Esophagus squamous epithelium (tissue), 4 donors: ENCODE measurements at regions not wholly inside any gene's neighbourhood (a gene's known extent, or its start where the extent isn't known, plus 50 kb on each side); places are given as distances from the start of the nearest gene placed in this dataset.

Source experiments
- POLR2A ChIP-seq, 4 donors: fragments of 450-650 bp; IDR thresholded peaks; one replicate each; pipeline ENCODE4 v1.6.1; 2017; ENCODE audit warnings: antibody characterized with exemption in 4 of 4, mild to moderate bottlenecking in 4 of 4, moderate library complexity in 3 of 4
- TF ChIP-seq, protein P1 (sequence below), 6 experiments: fragments of 450-650 bp in 4 of 6; fragments of 200-600 bp in 2 of 6; sonication (generic) in 2 of 6; IDR thresholded peaks; one replicate each; pipeline ENCODE4 v1.5.1; 2016 to 2019; ENCODE audit warnings: antibody characterized with exemption in 6 of 6, mild to moderate bottlenecking in 4 of 6, moderate library complexity in 4 of 6

DNA sequence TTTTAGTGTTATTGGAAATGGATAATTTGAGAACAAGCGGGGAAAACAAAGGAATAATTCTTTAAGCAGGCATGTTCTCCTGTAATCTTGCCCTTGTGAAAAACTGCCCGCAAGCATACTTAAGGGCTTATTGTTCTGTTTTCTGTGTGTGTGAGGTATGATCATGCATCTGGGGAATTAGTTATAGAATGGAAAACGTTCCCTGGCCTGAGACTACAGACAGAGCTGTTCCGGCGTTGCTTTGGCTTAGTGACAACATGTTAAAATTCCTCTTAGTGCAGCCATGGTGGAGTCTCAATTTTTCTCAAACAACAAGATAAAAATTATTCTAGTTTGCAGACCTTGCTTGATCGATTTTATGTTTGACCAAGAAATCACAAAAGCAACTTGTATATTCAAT lies 560.2 kb upstream of the SPRY2 start:
- TF ChIP-seq, protein P1, sequence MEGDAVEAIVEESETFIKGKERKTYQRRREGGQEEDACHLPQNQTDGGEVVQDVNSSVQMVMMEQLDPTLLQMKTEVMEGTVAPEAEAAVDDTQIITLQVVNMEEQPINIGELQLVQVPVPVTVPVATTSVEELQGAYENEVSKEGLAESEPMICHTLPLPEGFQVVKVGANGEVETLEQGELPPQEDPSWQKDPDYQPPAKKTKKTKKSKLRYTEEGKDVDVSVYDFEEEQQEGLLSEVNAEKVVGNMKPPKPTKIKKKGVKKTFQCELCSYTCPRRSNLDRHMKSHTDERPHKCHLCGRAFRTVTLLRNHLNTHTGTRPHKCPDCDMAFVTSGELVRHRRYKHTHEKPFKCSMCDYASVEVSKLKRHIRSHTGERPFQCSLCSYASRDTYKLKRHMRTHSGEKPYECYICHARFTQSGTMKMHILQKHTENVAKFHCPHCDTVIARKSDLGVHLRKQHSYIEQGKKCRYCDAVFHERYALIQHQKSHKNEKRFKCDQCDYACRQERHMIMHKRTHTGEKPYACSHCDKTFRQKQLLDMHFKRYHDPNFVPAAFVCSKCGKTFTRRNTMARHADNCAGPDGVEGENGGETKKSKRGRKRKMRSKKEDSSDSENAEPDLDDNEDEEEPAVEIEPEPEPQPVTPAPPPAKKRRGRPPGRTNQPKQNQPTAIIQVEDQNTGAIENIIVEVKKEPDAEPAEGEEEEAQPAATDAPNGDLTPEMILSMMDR (IDR thresholded peaks at IDR 0.05), result no peak
- TF ChIP-seq POLR2A (IDR thresholded peaks at IDR 0.05), result no peak
